ENCODE measurements at regions not wholly inside any gene's neighbourhood (a gene's known extent, or its start where the extent isn't known, plus 50 kb on each side); places are given as distances from the start of the nearest gene placed in this dataset.
A peak's percentile ranks its signal among the peaks of the same experiment; 100 is the strongest.

DNA sequence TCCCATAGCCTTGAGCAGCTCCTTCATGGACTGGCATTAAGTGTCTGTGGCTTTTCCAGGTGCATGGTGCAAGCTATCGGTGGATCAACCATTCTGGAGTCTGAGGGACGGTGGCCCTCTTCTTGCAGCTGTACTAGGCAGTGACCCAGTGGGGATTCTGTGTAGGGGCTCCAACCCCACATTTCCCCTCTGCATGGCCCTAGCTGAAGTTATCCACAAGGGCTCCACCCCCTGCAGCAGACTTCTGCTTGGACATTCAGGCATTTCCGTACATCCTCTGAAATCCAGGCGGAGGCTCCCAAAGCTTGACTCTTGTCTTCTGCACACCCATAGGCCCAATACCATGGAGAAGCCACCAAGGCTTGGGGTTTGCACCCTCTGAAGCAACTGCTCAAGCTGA is 89.3 kb upstream of the PGRMC2 start:
- no peak for TF ChIP-seq CCAR2 (IDR thresholded peaks at IDR 0.05; ENCODE audit: low read depth, low read length)
- TF ChIP-seq ZFP36 (IDR thresholded peaks at IDR 0.05; ENCODE audit: low read depth, low read length, partially characterized antibody) = peak; percentile 15
- TF ChIP-seq IFI16 (CRISPR knock-in tag; IDR thresholded peaks at IDR 0.05) = no peak
- TF ChIP-seq CBX3 (IDR thresholded peaks at IDR 0.05; ENCODE audit: borderline replicate concordance in 1 of 2, low read length in 2 of 2) = peak in 1 of 2 experiments; percentile 48; a peak in 1 of 3 replicates
- no peak for TF ChIP-seq NBN (IDR thresholded peaks at IDR 0.05; ENCODE audit: low read depth)
- peak; percentile 35; the same call in 1 of the 2 replicates for TF ChIP-seq CBX5 (IDR thresholded peaks at IDR 0.05; ENCODE audit: borderline replicate concordance, low read depth)
- TF ChIP-seq HNRNPH1 (optimal IDR thresholded peaks at IDR 0.05; ENCODE audit: low read depth, low read length) = no peak
- TF ChIP-seq ZNF280A (IDR thresholded peaks at IDR 0.05; ENCODE audit: low read depth, partially characterized antibody) = peak; percentile 14
- no peak for TF ChIP-seq POLR2B (IDR thresholded peaks at IDR 0.05; ENCODE audit: low read depth, partially characterized antibody)
- TF ChIP-seq, protein P1, sequence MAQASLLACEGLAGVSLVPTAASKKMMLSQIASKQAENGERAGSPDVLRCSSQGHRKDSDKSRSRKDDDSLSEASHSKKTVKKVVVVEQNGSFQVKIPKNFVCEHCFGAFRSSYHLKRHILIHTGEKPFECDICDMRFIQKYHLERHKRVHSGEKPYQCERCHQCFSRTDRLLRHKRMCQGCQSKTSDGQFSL (CRISPR knock-in tag; IDR thresholded peaks at IDR 0.05) = no peak
- TF ChIP-seq, protein P1 (tag; IDR thresholded peaks at IDR 0.05) = no peak
- WGBS (ENCODE audit: insufficient coverage, low coverage, missing lambda C conversion rate) = 60% methylated on average over 4 of the region's 4 CpGs
- intact Hi-C loops (cut with micrococcal nuclease) (no loop called here), in situ Hi-C loops (cut with MboI) (no loop called here)
- H3K9me3 ChIP-seq (replicated peaks; ENCODE audit: control insufficient read depth, insufficient read depth, low read depth, low read length) = peaks cover 14% of the 10 kb centered on the region
- FAIRE-seq (no peak), DNase-seq (ENCODE audit: extremely low read depth in 1 of 4, low spot score in 3 of 4) (no peak), ATAC-seq (no peak)
- H3K27ac ChIP-seq (ENCODE audit: extremely low read depth, low read depth, low read length) = no peak overlapping the region
- H3K79me2 ChIP-seq (ENCODE audit: control insufficient read depth, insufficient read depth, low read length) = no peaks in the 10 kb centered on the region
- no peaks in the 10 kb centered on the region for H3K4me1 ChIP-seq (replicated peaks in 1 of 2; ENCODE audit: control insufficient read depth in 2 of 2, insufficient read depth in 2 of 2, low read length in 2 of 2)
- H3K4me2 ChIP-seq (ENCODE audit: insufficient read depth, low read length) = no peak overlapping the region
- no peaks in the 10 kb centered on the region for H3K9me1 ChIP-seq (ENCODE audit: control insufficient read depth, insufficient read depth, low read length)
- no TSS peak for BruUV-seq (replicated peaks)
- no peaks in the 10 kb centered on the region for H4K20me1 ChIP-seq (replicated peaks; ENCODE audit: control insufficient read depth, insufficient read depth, low read length)
- no peaks in the 10 kb centered on the region for H3K36me3 ChIP-seq (ENCODE audit: control insufficient read depth, insufficient read depth, low read length)
- H3K9ac ChIP-seq (ENCODE audit: insufficient read depth in 1 of 2, low read depth in 2 of 2, low read length in 2 of 2) = no peak overlapping the region
- H3K27me3 ChIP-seq (ENCODE audit: control insufficient read depth in 2 of 2, insufficient read depth in 2 of 2, low read length in 2 of 2) = no peaks in the 10 kb centered on the region
- H2AFZ ChIP-seq (ENCODE audit: low read depth, low read length) = no peak overlapping the region
- no peak overlapping the region for H3K4me3 ChIP-seq
- ChIA-PET POLR2A (no interaction called here), CTCF (ENCODE audit: low intra/inter-chr PET ratio) (no interaction called here)
